Endothelial cell (in vitro differentiated cells): ENCODE measurements at regions not wholly inside any gene's neighbourhood (a gene's known extent, or its start where the extent isn't known, plus 50 kb on each side); places are given as distances from the start of the nearest gene placed in this dataset.

ENCODE experiments used
- DNase-seq: peaks from one replicate; pipeline ENCODE4 v3.0.0; 2021; ENCODE audit warnings: low spot score
- H3K27ac Mint-ChIP-seq: one replicate; pipeline ENCODE4 v1.8.0; 2021; ENCODE audit warnings: mixed read lengths, inconsistent platforms; ENCODE audit not compliant: unreplicated experiment
- H3K27me3 Mint-ChIP-seq: one replicate; pipeline ENCODE4 v1.8.0; 2021; ENCODE audit warnings: mild to moderate bottlenecking, moderate library complexity, mixed read lengths, inconsistent platforms; ENCODE audit not compliant: unreplicated experiment
- H3K36me3 Mint-ChIP-seq: one replicate; pipeline ENCODE4 v1.8.0; 2021; ENCODE audit warnings: mild to moderate bottlenecking, low read depth, mixed read lengths, inconsistent platforms; ENCODE audit not compliant: unreplicated experiment
- H3K4me1 Mint-ChIP-seq: one replicate; pipeline ENCODE4 v1.8.0; 2021; ENCODE audit warnings: mild to moderate bottlenecking, mixed read lengths, inconsistent platforms; ENCODE audit not compliant: unreplicated experiment
- H3K4me3 Mint-ChIP-seq: one replicate; pipeline ENCODE4 v1.8.0; 2021; ENCODE audit warnings: mild to moderate bottlenecking, mixed read lengths, inconsistent platforms; ENCODE audit not compliant: unreplicated experiment
- H3K9me3 Mint-ChIP-seq: one replicate; pipeline ENCODE4 v1.8.0; 2021; ENCODE audit warnings: mixed read lengths, inconsistent platforms; ENCODE audit not compliant: unreplicated experiment
- CTCF ChIP-seq: fragments of 200-600 bp; sonication (generic); IDR thresholded peaks from one replicate; pipeline ENCODE4 v1.5.0; 2021; ENCODE audit warnings: antibody characterized with exemption; ENCODE audit not compliant: unreplicated experiment

- Mint-ChIP-seq H3K4me1 (no peaks in the 10 kb centered on the region), H3K36me3 (no peaks in the 10 kb centered on the region), H3K4me3 (no peak overlapping the region), H3K27ac (no peak overlapping the region), H3K9me3 (no peaks in the 10 kb centered on the region), H3K27me3 (no peaks in the 10 kb centered on the region)
- TF ChIP-seq CTCF: no peak
- DNase-seq: no peak
These were observed 489.1 kb upstream of the ACVR2A start for GRCh38 chr2:147355706-147356105.

- Mint-ChIP-seq H3K9me3 (no peaks in the 10 kb centered on the region), H3K4me3 (no peak overlapping the region), H3K4me1 (no peaks in the 10 kb centered on the region), H3K27me3 (no peaks in the 10 kb centered on the region), H3K36me3 (no peaks in the 10 kb centered on the region), H3K27ac (no peak overlapping the region)
- DNase-seq: no peak
- no peak for TF ChIP-seq CTCF
These were observed 491.8 kb upstream of the ACVR2A start for GRCh38 chr2:147353072-147353381.

DNA sequence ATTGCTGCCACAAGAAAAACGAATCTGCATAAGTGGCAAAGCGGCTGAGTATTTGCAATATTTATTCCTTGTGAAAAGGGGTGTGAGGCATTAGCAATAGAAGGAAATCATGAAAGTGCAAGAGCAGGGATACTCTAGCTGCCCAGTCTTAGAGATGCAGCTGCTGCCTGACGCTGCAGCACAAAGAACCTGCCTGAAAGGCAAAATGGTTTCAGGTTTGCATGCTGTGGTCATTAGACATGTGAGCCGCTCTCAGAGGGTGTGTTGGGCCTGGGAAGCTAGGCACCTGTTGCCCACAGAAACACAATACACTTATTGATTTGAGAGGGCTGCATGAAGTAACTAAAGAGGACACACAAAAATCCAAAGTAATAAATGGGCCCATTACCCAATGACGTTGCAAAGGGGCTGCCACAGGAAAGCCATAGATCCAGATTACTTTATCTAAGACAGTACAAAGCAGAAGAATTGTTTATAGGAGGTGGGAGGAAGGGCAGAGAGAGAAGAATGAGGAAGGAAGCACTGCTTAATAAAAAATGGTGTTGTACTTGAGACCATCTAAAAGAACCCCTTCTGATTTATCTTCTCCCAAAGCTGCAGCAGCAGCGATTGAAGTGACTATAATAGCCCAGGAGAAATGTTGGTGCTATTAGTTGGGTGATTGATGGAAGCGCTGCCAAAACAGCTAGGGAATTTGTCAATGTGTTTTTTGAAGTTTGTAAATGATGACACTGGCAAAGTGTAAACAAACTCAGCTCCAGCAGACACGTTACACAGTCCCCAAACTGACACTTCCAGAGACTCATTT is 492.4 kb upstream of the ACVR2A start:
- Mint-ChIP-seq H3K27me3 (no peaks in the 10 kb centered on the region), H3K4me3 (no peak overlapping the region), H3K36me3 (no peaks in the 10 kb centered on the region), H3K9me3 (no peaks in the 10 kb centered on the region), H3K4me1 (no peaks in the 10 kb centered on the region), H3K27ac (no peak overlapping the region)
- no peak for DNase-seq
- no peak for TF ChIP-seq CTCF

DNA sequence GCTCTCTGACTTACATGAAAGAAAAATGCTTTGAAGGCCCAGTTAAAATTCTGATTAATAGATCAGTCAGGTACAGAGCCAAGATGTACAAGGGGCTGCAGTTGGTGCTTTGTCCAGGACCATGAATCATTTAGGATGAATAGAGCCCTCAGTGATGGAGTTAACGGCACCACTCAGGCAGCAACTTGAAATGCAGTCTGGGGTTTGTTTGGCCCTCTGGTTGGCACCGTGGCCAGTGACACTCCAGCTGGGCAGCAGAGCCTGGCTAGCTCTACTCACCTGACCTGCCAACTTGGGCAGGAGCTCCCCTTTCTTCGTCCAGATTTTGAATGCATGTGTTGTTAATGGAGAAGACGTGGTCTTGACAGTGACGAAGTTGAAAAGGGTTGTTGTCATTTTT is 493.0 kb upstream of the ACVR2A start:
- Mint-ChIP-seq H3K27me3 (no peaks in the 10 kb centered on the region), H3K9me3 (no peaks in the 10 kb centered on the region), H3K36me3 (no peaks in the 10 kb centered on the region), H3K4me3 (no peak overlapping the region), H3K4me1 (no peaks in the 10 kb centered on the region), H3K27ac (no peak overlapping the region)
- TF ChIP-seq CTCF: no peak
- DNase-seq: no peak

- TF ChIP-seq CTCF: no peak
- Mint-ChIP-seq H3K36me3 (no peaks in the 10 kb centered on the region), H3K27me3 (no peaks in the 10 kb centered on the region), H3K27ac (no peak overlapping the region), H3K4me1 (no peaks in the 10 kb centered on the region), H3K4me3 (no peak overlapping the region), H3K9me3 (no peaks in the 10 kb centered on the region)
- no peak for DNase-seq
These were observed 495.8 kb upstream of the ACVR2A start for GRCh38 chr2:147348931-147349555.
